H9 (cell line): ENCODE measurements at regions not wholly inside any gene's neighbourhood (a gene's known extent, or its start where the extent isn't known, plus 50 kb on each side); places are given as distances from the start of the nearest gene placed in this dataset.

Source experiments
- DNase-seq: peaks from one replicate; pipeline ENCODE4 v3.0.0-alpha.2; 2017
- H2AFZ ChIP-seq: one replicate; pipeline ENCODE4 v1.6.1; 2013; ENCODE audit warnings: mild to moderate bottlenecking, low read length, control low read depth, moderate library complexity
- H2AK5ac ChIP-seq: 2 replicates; pipeline ENCODE4 v1.6.1; 2013; ENCODE audit warnings: low read length, control low read depth, mixed read lengths; ENCODE audit not compliant: insufficient read length
- H2BK120ac ChIP-seq: one replicate; pipeline ENCODE4 v1.6.1; 2013; ENCODE audit warnings: low read depth, mild to moderate bottlenecking, low read length, control low read depth, inconsistent platforms; ENCODE audit not compliant: poor library complexity, severe bottlenecking
- H2BK12ac ChIP-seq: 2 replicates; pipeline ENCODE4 v1.6.1; 2013; ENCODE audit warnings: low read length, control low read depth, mixed read lengths, low read depth; ENCODE audit not compliant: insufficient read length
- H2BK15ac ChIP-seq: 2 replicates; pipeline ENCODE4 v1.6.1; 2013; ENCODE audit warnings: low read depth, low read length, control low read depth
- H2BK20ac ChIP-seq: one replicate; pipeline ENCODE4 v1.6.1; 2013; ENCODE audit warnings: low read depth, mild to moderate bottlenecking, low read length, control low read depth, inconsistent platforms; ENCODE audit not compliant: poor library complexity, severe bottlenecking
- H2BK5ac ChIP-seq: 2 replicates; pipeline ENCODE4 v1.6.1; 2013; ENCODE audit warnings: low read length, control low read depth, mixed read lengths; ENCODE audit not compliant: insufficient read length
- H3K14ac ChIP-seq: 2 replicates; pipeline ENCODE4 v1.6.1; 2013; ENCODE audit warnings: low read length, control low read depth; ENCODE audit not compliant: insufficient read depth
- H3K18ac ChIP-seq: 2 replicates; pipeline ENCODE4 v1.6.1; 2013; ENCODE audit warnings: low read depth, mild to moderate bottlenecking, mixed read lengths, low read length, control low read depth; ENCODE audit not compliant: insufficient read length
- H3K23ac ChIP-seq: 2 replicates; pipeline ENCODE4 v1.6.1; 2013; ENCODE audit warnings: low read length, control low read depth, mixed read lengths, low read depth; ENCODE audit not compliant: insufficient read length
- H3K23me2 ChIP-seq: 2 replicates; pipeline ENCODE4 v1.6.1; 2013; ENCODE audit warnings: low read depth, mild to moderate bottlenecking, mixed read lengths, low read length, control low read depth; ENCODE audit not compliant: insufficient read length, poor library complexity, severe bottlenecking
- H3K27ac ChIP-seq: 2 replicates; pipeline ENCODE4 v1.5.1; 2013; ENCODE audit warnings: low read length, control low read depth, mixed read lengths, low read depth; ENCODE audit not compliant: insufficient read length
- H3K27me3 ChIP-seq: 2 replicates; pipeline ENCODE4 v1.6.1; 2013; ENCODE audit warnings: low read length, control low read depth, inconsistent platforms; ENCODE audit not compliant: insufficient read depth
- H3K4ac ChIP-seq: 2 replicates; pipeline ENCODE4 v1.6.1; 2013; ENCODE audit warnings: low read depth, mild to moderate bottlenecking, control low read depth, inconsistent platforms, low read length, moderate library complexity
- H3K4me1 ChIP-seq: 2 replicates; pipeline ENCODE4 v1.6.1; 2013; ENCODE audit warnings: low read length, control low read depth, inconsistent platforms; ENCODE audit not compliant: insufficient read depth
- H3K4me2 ChIP-seq: 2 replicates; pipeline ENCODE4 v1.6.1; 2013; ENCODE audit warnings: low read length, control low read depth, mixed read lengths; ENCODE audit not compliant: insufficient read length, insufficient read depth
- H3K56ac ChIP-seq: 2 replicates; pipeline ENCODE4 v1.6.1; 2013; ENCODE audit warnings: low read depth, mild to moderate bottlenecking, mixed read lengths, low read length, control low read depth; ENCODE audit not compliant: insufficient read length
- H3K79me1 ChIP-seq: 2 replicates; pipeline ENCODE4 v1.6.1; 2013; ENCODE audit warnings: low read depth, mild to moderate bottlenecking, moderate library complexity, low read length, control low read depth, inconsistent platforms; ENCODE audit not compliant: insufficient read depth, poor library complexity, severe bottlenecking
- H3K79me2 ChIP-seq: 2 replicates; pipeline ENCODE4 v1.6.1; 2013; ENCODE audit warnings: low read length, control low read depth, inconsistent platforms; ENCODE audit not compliant: insufficient read depth
- H3K9ac ChIP-seq: 2 replicates; pipeline ENCODE4 v1.6.1; 2013; ENCODE audit warnings: low read length, control low read depth, mixed read lengths; ENCODE audit not compliant: insufficient read length; ENCODE audit errors: extremely low read depth
- H3K9me3 ChIP-seq: one replicate; pipeline ENCODE4 v1.6.1; 2013; ENCODE audit warnings: low read depth, low read length, inconsistent platforms; ENCODE audit not compliant: control insufficient read depth
- H3T11ph ChIP-seq: one replicate; pipeline ENCODE4 v1.6.1; 2013; ENCODE audit warnings: mild to moderate bottlenecking, low read length, control low read depth, inconsistent platforms
- H4K20me1 ChIP-seq: one replicate; pipeline ENCODE4 v1.6.1; 2013; ENCODE audit not compliant: control insufficient read depth, insufficient read length, insufficient read depth
- H4K5ac ChIP-seq: 2 replicates; pipeline ENCODE4 v1.6.1; 2013; ENCODE audit warnings: low read depth, mild to moderate bottlenecking, mixed read lengths, low read length, control low read depth; ENCODE audit not compliant: insufficient read length
- H4K8ac ChIP-seq: replicated peaks from 2 replicates; pipeline ENCODE4 v1.6.1; 2013; ENCODE audit warnings: low read length, control low read depth, mixed read lengths, low read depth; ENCODE audit not compliant: insufficient read length
- H4K91ac ChIP-seq: 2 replicates; pipeline ENCODE4 v1.6.1; 2013; ENCODE audit warnings: low read depth, mild to moderate bottlenecking, moderate library complexity, mixed read lengths, low read length, control low read depth; ENCODE audit not compliant: insufficient read length
- H3K27ac Mint-ChIP-seq, 3 experiments: 2 replicates in 2 of 3; 3 replicates in 1 of 3; pipeline ENCODE4 v1.8.0; 2020 to 2021; ENCODE audit warnings: mixed read lengths in 3 of 3, mild to moderate bottlenecking in 1 of 3, moderate library complexity in 1 of 3
- H3K27me3 Mint-ChIP-seq: 2 replicates; pipeline ENCODE4 v1.8.0; 2021; ENCODE audit warnings: low read depth, mild to moderate bottlenecking, moderate library complexity, mixed read lengths
- H3K36me3 Mint-ChIP-seq, 3 experiments: 2 replicates in 2 of 3; 3 replicates in 1 of 3; pipeline ENCODE4 v1.8.0; 2020 to 2021; ENCODE audit warnings: low read depth in 3 of 3, mixed read lengths in 3 of 3; ENCODE audit not compliant: insufficient read depth in 1 of 3
- H3K4me1 Mint-ChIP-seq, 2 experiments: 2 replicates each; pipeline ENCODE4 v1.8.0; 2020; ENCODE audit warnings: mixed read lengths in 2 of 2
- H3K4me3 Mint-ChIP-seq, 2 experiments: 2 replicates in 1 of 2; 3 replicates in 1 of 2; pipeline ENCODE4 v1.8.0; 2020 to 2021; ENCODE audit warnings: mild to moderate bottlenecking in 2 of 2, mixed read lengths in 2 of 2, moderate library complexity in 1 of 2
- H3K9me3 Mint-ChIP-seq, 2 experiments: 2 replicates in 1 of 2; 3 replicates in 1 of 2; pipeline ENCODE4 v1.8.0; 2020; ENCODE audit warnings: mild to moderate bottlenecking in 2 of 2, mixed read lengths in 2 of 2, moderate library complexity in 1 of 2
- WGBS: extraction: QIAGEN DNeasy Blood & Tissue Kit; methylation state at CpG from one replicate; pipeline ENCODE4 v1.1.7; 2013; ENCODE audit warnings: missing lambda C conversion rate, low lambda C conversion rate, mixed read lengths; ENCODE audit not compliant: insufficient read length; ENCODE audit errors: extremely low coverage; 5-methylcytosine and 5-hydroxymethylcytosine counted together
- TF ChIP-seq, protein P1 (sequence below): fragments of 200-600 bp; sonication (generic); conservative IDR thresholded peaks from 3 replicates; pipeline ENCODE4 v1.8.0; 2021; ENCODE audit warnings: antibody characterized with exemption, mild to moderate bottlenecking

DNA sequence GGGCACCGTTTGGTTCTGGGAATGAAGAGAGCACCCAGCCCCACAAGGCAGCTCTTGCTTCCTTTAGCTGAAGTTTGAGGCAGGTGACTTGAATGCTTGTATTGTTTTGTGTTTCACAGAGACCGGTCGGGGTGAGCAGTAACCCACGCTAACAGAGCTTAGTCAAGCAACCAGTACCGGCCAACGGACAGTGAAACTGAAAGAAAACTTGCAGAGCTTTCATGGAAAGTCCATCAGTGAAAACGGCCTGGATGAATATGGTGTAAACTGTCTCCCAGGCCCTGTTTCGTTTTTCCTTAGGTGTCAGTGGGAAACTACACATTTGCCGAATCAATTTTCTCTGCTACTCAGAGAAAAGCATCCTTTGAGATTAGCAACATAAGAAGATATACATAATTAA, 101.1 kb downstream of the LYZL1 start:
- no peaks in the 10 kb centered on the region for H3K36me3 Mint-ChIP-seq
- no peak overlapping the region for H3K4me2 ChIP-seq
- no peak overlapping the region for H3T11ph ChIP-seq
- H2BK20ac ChIP-seq: no peak overlapping the region
- no peaks in the 10 kb centered on the region for H3K9me3 Mint-ChIP-seq
- H3K18ac ChIP-seq: no peak overlapping the region
- no peaks in the 10 kb centered on the region for H3K79me2 ChIP-seq
- H4K5ac ChIP-seq: no peak overlapping the region
- no peaks in the 10 kb centered on the region for H3K79me1 ChIP-seq
- no peak overlapping the region for H3K9ac ChIP-seq
- DNase-seq: no peak
- no peaks in the 10 kb centered on the region for H3K27me3 ChIP-seq
- no peaks in the 10 kb centered on the region for H3K4me1 ChIP-seq
- H2BK5ac ChIP-seq: no peak overlapping the region
- no peak overlapping the region for H3K4me3 Mint-ChIP-seq
- H3K56ac ChIP-seq: no peak overlapping the region
- no peaks in the 10 kb centered on the region for H3K23me2 ChIP-seq
- H3K27ac ChIP-seq: no peak overlapping the region
- no peak overlapping the region for H2AFZ ChIP-seq
- no peak overlapping the region for H2BK120ac ChIP-seq
- TF ChIP-seq, protein P1, sequence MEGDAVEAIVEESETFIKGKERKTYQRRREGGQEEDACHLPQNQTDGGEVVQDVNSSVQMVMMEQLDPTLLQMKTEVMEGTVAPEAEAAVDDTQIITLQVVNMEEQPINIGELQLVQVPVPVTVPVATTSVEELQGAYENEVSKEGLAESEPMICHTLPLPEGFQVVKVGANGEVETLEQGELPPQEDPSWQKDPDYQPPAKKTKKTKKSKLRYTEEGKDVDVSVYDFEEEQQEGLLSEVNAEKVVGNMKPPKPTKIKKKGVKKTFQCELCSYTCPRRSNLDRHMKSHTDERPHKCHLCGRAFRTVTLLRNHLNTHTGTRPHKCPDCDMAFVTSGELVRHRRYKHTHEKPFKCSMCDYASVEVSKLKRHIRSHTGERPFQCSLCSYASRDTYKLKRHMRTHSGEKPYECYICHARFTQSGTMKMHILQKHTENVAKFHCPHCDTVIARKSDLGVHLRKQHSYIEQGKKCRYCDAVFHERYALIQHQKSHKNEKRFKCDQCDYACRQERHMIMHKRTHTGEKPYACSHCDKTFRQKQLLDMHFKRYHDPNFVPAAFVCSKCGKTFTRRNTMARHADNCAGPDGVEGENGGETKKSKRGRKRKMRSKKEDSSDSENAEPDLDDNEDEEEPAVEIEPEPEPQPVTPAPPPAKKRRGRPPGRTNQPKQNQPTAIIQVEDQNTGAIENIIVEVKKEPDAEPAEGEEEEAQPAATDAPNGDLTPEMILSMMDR: no peak
- H3K23ac ChIP-seq: no peak overlapping the region
- H3K27ac Mint-ChIP-seq: 0 out of 7 replicates have a peak overlapping the region, but pooled peaks of 1 of the 3 experiments have one; percentile 40
- no peak overlapping the region for H2BK12ac ChIP-seq
- H3K27me3 Mint-ChIP-seq: no peaks in the 10 kb centered on the region
- H3K14ac ChIP-seq: no peak overlapping the region
- H2BK15ac ChIP-seq: no peak overlapping the region
- WGBS: no CpG with 5 or more reads among the region's 9 CpGs
- no peaks in the 10 kb centered on the region for H4K20me1 ChIP-seq
- H4K8ac ChIP-seq: no peak overlapping the region
- H2AK5ac ChIP-seq: no peak overlapping the region
- no peak overlapping the region for H4K91ac ChIP-seq
- no peak overlapping the region for H3K4ac ChIP-seq
- H3K4me1 Mint-ChIP-seq: peaks cover 5 to 7% of the 10 kb centered on the region in 2 experiments
- no peaks in the 10 kb centered on the region for H3K9me3 ChIP-seq
